ENCODE measurements at regions not wholly inside any gene's neighbourhood (a gene's known extent, or its start where the extent isn't known, plus 50 kb on each side); places are given as distances from the start of the nearest gene placed in this dataset.

DNA sequence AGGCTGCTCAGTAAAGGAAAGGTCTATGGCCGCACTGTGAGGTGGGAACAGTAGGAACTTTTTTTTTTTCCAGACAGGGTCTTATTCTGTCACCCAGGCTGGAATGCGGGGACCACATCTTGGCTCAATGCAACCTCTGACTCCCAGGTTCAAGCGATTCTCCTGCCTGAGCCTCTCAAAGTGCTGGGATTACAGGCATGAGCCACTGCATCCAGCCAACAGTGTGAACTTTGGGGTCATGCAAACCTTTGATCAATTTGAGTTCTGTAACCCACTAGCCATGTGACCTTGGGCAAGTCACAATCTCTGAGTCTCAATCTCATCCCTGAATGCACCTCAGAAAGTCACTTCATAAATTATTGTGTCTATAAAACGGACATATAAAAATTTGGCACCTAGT is 286.8 kb upstream of the CTNNB1 start:
- DNase-seq (ENCODE audit: extremely low read depth in 1 of 4, low spot score in 3 of 4): no peak
- Histone ChIP-seq H2AFZ (ENCODE audit: low read depth, low read length) (no peak overlapping the region), H3K4me3 (no peak overlapping the region), H3K79me2 (ENCODE audit: control insufficient read depth, insufficient read depth, low read length) (no peaks in the 10 kb centered on the region), H3K9ac (ENCODE audit: insufficient read depth in 1 of 2, low read depth in 2 of 2, low read length in 2 of 2) (no peak overlapping the region), H3K4me1 (replicated peaks in 1 of 2; ENCODE audit: control insufficient read depth in 2 of 2, insufficient read depth in 2 of 2, low read length in 2 of 2) (no peaks in the 10 kb centered on the region), H3K27ac (ENCODE audit: extremely low read depth, low read depth, low read length) (no peak overlapping the region), H3K9me3 (replicated peaks; ENCODE audit: control insufficient read depth, insufficient read depth, low read depth, low read length) (no peaks in the 10 kb centered on the region), H3K27me3 (ENCODE audit: control insufficient read depth in 2 of 2, insufficient read depth in 2 of 2, low read length in 2 of 2) (peaks cover 0 to 12% of the 10 kb centered on the region in 2 experiments; a peak in 2 of 5 replicates), H3K36me3 (ENCODE audit: control insufficient read depth, insufficient read depth, low read length) (no peaks in the 10 kb centered on the region), H3K4me2 (ENCODE audit: insufficient read depth, low read length) (no peak overlapping the region), H3K9me1 (ENCODE audit: control insufficient read depth, insufficient read depth, low read length) (no peaks in the 10 kb centered on the region), H4K20me1 (replicated peaks; ENCODE audit: control insufficient read depth, insufficient read depth, low read length) (no peaks in the 10 kb centered on the region)
- no peak for ATAC-seq
- 0% methylated on average over 4 of the region's 4 CpGs for WGBS (ENCODE audit: insufficient coverage, low coverage, missing lambda C conversion rate)
- ChIA-PET POLR2A (interaction anchor here (1.0 kb wide), 1 partner anchor 14 kb away, joined by 4 read pairs; no protein-coding TSS in a partner anchor), CTCF (ENCODE audit: low intra/inter-chr PET ratio) (no interaction called here)
- in situ Hi-C loops (cut with MboI) (no loop called here), intact Hi-C loops (cut with micrococcal nuclease) (no loop called here)
- BruUV-seq (replicated peaks): no TSS peak
- no peak for FAIRE-seq
- TF ChIP-seq HCFC1 (IDR thresholded peaks at IDR 0.05; ENCODE audit: low read depth, low read length): no peak
- TF ChIP-seq CTBP1 (IDR thresholded peaks at IDR 0.05; ENCODE audit: borderline replicate concordance): no peak
- TF ChIP-seq SAFB (IDR thresholded peaks at IDR 0.05; ENCODE audit: borderline replicate concordance, low read depth, low read length): no peak
- TF ChIP-seq EHMT2 (IDR thresholded peaks at IDR 0.05): no peak
- TF ChIP-seq, protein P1, sequence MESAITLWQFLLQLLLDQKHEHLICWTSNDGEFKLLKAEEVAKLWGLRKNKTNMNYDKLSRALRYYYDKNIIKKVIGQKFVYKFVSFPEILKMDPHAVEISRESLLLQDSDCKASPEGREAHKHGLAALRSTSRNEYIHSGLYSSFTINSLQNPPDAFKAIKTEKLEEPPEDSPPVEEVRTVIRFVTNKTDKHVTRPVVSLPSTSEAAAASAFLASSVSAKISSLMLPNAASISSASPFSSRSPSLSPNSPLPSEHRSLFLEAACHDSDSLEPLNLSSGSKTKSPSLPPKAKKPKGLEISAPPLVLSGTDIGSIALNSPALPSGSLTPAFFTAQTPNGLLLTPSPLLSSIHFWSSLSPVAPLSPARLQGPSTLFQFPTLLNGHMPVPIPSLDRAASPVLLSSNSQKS (CRISPR knock-in tag; IDR thresholded peaks at IDR 0.05): no peak
- TF ChIP-seq ZNF140 (CRISPR knock-in tag; IDR thresholded peaks at IDR 0.05): no peak
- TF ChIP-seq, protein P2, sequence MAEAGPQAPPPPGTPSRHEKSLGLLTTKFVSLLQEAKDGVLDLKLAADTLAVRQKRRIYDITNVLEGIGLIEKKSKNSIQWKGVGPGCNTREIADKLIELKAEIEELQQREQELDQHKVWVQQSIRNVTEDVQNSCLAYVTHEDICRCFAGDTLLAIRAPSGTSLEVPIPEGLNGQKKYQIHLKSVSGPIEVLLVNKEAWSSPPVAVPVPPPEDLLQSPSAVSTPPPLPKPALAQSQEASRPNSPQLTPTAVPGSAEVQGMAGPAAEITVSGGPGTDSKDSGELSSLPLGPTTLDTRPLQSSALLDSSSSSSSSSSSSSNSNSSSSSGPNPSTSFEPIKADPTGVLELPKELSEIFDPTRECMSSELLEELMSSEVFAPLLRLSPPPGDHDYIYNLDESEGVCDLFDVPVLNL (CRISPR knock-in tag; IDR thresholded peaks at IDR 0.05; ENCODE audit: low read depth): no peak
- TF ChIP-seq, protein P3, sequence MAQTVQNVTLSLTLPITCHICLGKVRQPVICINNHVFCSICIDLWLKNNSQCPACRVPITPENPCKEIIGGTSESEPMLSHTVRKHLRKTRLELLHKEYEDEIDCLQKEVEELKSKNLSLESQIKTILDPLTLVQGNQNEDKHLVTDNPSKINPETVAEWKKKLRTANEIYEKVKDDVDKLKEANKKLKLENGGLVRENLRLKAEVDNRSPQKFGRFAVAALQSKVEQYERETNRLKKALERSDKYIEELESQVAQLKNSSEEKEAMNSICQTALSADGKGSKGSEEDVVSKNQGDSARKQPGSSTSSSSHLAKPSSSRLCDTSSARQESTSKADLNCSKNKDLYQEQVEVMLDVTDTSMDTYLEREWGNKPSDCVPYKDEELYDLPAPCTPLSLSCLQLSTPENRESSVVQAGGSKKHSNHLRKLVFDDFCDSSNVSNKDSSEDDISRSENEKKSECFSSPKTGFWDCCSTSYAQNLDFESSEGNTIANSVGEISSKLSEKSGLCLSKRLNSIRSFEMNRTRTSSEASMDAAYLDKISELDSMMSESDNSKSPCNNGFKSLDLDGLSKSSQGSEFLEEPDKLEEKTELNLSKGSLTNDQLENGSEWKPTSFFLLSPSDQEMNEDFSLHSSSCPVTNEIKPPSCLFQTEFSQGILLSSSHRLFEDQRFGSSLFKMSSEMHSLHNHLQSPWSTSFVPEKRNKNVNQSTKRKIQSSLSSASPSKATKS (CRISPR knock-in tag; IDR thresholded peaks at IDR 0.05): no peak
- TF ChIP-seq, protein P4, sequence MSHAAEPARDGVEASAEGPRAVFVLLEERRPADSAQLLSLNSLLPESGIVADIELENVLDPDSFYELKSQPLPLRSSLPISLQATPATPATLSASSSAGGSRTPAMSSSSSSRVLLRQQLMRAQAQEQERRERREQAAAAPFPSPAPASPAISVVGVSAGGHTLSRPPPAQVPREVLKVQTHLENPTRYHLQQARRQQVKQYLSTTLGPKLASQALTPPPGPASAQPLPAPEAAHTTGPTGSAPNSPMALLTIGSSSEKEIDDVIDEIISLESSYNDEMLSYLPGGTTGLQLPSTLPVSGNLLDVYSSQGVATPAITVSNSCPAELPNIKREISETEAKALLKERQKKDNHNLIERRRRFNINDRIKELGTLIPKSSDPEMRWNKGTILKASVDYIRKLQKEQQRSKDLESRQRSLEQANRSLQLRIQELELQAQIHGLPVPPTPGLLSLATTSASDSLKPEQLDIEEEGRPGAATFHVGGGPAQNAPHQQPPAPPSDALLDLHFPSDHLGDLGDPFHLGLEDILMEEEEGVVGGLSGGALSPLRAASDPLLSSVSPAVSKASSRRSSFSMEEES (CRISPR knock-in tag; IDR thresholded peaks at IDR 0.05): no peak
- no peak for TF ChIP-seq TEAD4 (IDR thresholded peaks at IDR 0.05; ENCODE audit: low read length)
- TF ChIP-seq TEAD4 (CRISPR knock-in tag; IDR thresholded peaks at IDR 0.05; ENCODE audit: borderline replicate concordance): no peak
- TF ChIP-seq GABPB2 (CRISPR knock-in tag; conservative IDR thresholded peaks at IDR 0.05): no peak
- TF ChIP-seq NCOA2 (IDR thresholded peaks at IDR 0.05; ENCODE audit: partially characterized antibody in 2 of 2): no peak
- TF ChIP-seq RBM15 (IDR thresholded peaks at IDR 0.05; ENCODE audit: insufficient read depth, low read length): no peak
- TF ChIP-seq, protein P5, sequence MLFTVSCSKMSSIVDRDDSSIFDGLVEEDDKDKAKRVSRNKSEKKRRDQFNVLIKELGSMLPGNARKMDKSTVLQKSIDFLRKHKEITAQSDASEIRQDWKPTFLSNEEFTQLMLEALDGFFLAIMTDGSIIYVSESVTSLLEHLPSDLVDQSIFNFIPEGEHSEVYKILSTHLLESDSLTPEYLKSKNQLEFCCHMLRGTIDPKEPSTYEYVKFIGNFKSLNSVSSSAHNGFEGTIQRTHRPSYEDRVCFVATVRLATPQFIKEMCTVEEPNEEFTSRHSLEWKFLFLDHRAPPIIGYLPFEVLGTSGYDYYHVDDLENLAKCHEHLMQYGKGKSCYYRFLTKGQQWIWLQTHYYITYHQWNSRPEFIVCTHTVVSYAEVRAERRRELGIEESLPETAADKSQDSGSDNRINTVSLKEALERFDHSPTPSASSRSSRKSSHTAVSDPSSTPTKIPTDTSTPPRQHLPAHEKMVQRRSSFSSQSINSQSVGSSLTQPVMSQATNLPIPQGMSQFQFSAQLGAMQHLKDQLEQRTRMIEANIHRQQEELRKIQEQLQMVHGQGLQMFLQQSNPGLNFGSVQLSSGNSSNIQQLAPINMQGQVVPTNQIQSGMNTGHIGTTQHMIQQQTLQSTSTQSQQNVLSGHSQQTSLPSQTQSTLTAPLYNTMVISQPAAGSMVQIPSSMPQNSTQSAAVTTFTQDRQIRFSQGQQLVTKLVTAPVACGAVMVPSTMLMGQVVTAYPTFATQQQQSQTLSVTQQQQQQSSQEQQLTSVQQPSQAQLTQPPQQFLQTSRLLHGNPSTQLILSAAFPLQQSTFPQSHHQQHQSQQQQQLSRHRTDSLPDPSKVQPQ (CRISPR knock-in tag; IDR thresholded peaks at IDR 0.05; ENCODE audit: borderline replicate concordance): no peak
